Peyer's patch (tissue), 4 donors: ENCODE measurements at regions not wholly inside any gene's neighbourhood (a gene's known extent, or its start where the extent isn't known, plus 50 kb on each side); places are given as distances from the start of the nearest gene placed in this dataset.

Experiments used
- POLR2A ChIP-seq, 2 donors: fragments of 450-650 bp; IDR thresholded peaks; one replicate each; pipeline ENCODE4 v1.5.1; 2017; ENCODE audit warnings: antibody characterized with exemption in 2 of 2, mild to moderate bottlenecking in 2 of 2, moderate library complexity in 2 of 2
- TF ChIP-seq, protein P1 (sequence below), 6 experiments: fragments of 450-650 bp in 4 of 6; fragments of 200-600 bp in 2 of 6; sonication (generic) in 1 of 6; IDR thresholded peaks; one replicate each; pipeline ENCODE4 v1.5.1; 2017 to 2019; ENCODE audit warnings: antibody characterized with exemption in 6 of 6, mild to moderate bottlenecking in 3 of 6, moderate library complexity in 1 of 6

DNA sequence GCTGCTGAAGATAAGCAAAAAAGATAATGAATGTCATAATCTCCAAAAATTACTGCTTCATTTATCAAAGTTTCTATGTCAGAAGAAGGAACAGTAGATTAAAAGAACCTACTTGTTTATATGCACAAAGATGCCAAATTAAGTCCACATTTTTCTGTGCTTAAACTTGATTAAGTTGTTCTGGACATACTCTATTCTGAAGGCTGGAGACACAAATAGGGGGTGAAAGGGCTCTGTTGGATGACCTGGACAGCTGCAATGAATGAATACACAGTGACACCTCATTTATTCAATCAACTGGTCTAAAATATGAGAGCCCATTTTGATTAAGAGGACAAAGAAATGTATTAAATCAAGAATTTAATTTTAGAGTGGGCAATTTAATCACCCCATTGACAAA, 276.3 kb upstream of the PCDH9 start:
- TF ChIP-seq, protein P1, sequence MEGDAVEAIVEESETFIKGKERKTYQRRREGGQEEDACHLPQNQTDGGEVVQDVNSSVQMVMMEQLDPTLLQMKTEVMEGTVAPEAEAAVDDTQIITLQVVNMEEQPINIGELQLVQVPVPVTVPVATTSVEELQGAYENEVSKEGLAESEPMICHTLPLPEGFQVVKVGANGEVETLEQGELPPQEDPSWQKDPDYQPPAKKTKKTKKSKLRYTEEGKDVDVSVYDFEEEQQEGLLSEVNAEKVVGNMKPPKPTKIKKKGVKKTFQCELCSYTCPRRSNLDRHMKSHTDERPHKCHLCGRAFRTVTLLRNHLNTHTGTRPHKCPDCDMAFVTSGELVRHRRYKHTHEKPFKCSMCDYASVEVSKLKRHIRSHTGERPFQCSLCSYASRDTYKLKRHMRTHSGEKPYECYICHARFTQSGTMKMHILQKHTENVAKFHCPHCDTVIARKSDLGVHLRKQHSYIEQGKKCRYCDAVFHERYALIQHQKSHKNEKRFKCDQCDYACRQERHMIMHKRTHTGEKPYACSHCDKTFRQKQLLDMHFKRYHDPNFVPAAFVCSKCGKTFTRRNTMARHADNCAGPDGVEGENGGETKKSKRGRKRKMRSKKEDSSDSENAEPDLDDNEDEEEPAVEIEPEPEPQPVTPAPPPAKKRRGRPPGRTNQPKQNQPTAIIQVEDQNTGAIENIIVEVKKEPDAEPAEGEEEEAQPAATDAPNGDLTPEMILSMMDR (IDR thresholded peaks at IDR 0.05) = no peak
- no peak for TF ChIP-seq POLR2A (IDR thresholded peaks at IDR 0.05)
